ENCODE measurements at regions not wholly inside any gene's neighbourhood (a gene's known extent, or its start where the extent isn't known, plus 50 kb on each side); places are given as distances from the start of the nearest gene placed in this dataset.

GRCh38 chr1:25031601-25031965, 101.5 kb upstream of the RUNX3 start:
- TF ChIP-seq, protein P1, sequence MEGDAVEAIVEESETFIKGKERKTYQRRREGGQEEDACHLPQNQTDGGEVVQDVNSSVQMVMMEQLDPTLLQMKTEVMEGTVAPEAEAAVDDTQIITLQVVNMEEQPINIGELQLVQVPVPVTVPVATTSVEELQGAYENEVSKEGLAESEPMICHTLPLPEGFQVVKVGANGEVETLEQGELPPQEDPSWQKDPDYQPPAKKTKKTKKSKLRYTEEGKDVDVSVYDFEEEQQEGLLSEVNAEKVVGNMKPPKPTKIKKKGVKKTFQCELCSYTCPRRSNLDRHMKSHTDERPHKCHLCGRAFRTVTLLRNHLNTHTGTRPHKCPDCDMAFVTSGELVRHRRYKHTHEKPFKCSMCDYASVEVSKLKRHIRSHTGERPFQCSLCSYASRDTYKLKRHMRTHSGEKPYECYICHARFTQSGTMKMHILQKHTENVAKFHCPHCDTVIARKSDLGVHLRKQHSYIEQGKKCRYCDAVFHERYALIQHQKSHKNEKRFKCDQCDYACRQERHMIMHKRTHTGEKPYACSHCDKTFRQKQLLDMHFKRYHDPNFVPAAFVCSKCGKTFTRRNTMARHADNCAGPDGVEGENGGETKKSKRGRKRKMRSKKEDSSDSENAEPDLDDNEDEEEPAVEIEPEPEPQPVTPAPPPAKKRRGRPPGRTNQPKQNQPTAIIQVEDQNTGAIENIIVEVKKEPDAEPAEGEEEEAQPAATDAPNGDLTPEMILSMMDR (conservative IDR thresholded peaks at IDR 0.05 in 1 of 2, IDR thresholded peaks at IDR 0.05 in 1 of 2; ENCODE audit: low read depth in 1 of 2, low read length in 2 of 2) = no peak
- TF ChIP-seq EZH2 (IDR thresholded peaks at IDR 0.05; ENCODE audit: low read length, missing control alignments) = no peak
